SIG-M5 (cell line): ENCODE measurements at regions not wholly inside any gene's neighbourhood (a gene's known extent, or its start where the extent isn't known, plus 50 kb on each side); places are given as distances from the start of the nearest gene placed in this dataset.
"Not testable (repeated sequence)": the region's sequence is repeated elsewhere in the genome, so short reads cannot be mapped to it uniquely, and the experiment has no call there.

Experiments
- DNase-seq: peaks from one replicate; lab custom pipeline; 2025; lab: John Stamatoyannopoulos, UW

- DNase-seq = no peak
Observed at GRCh38 chr20:11686195-11686594, 231.5 kb upstream of the BTBD3 start.

- no peak for DNase-seq
Observed at GRCh38 chr20:11686820-11687543, 230.7 kb upstream of the BTBD3 start.

GRCh38 chr20:11687546-11688292 lies 230.0 kb upstream of the BTBD3 start:
- DNase-seq = no peak

GRCh38 chr20:11689262-11689661 lies 228.4 kb upstream of the BTBD3 start:
- DNase-seq = no peak

GRCh38 chr20:11691766-11692165 lies 225.9 kb upstream of the BTBD3 start:
- no peak for DNase-seq

GRCh38 chr20:11692567-11692966 lies 225.1 kb upstream of the BTBD3 start:
- no peak for DNase-seq

- DNase-seq = no peak
Observed at GRCh38 chr20:11694467-11694866, 223.2 kb upstream of the BTBD3 start.

GRCh38 chr20:11697055-11697454 lies 220.6 kb upstream of the BTBD3 start:
- no peak for DNase-seq

- DNase-seq = no peak
Observed at GRCh38 chr20:11697646-11698045, 220.0 kb upstream of the BTBD3 start.

GRCh38 chr20:11698124-11698523 lies 219.6 kb upstream of the BTBD3 start:
- DNase-seq = no peak

- no peak for DNase-seq
Observed at GRCh38 chr20:11700831-11701230, 216.9 kb upstream of the BTBD3 start.

GRCh38 chr20:11702721-11703518 lies 214.8 kb upstream of the BTBD3 start:
- no peak for DNase-seq

- DNase-seq = no peak
Observed at GRCh38 chr20:11705512-11705911, 212.2 kb upstream of the BTBD3 start.

- DNase-seq = not testable (repeated sequence)
Observed at GRCh38 chr20:11708223-11708622, 209.5 kb upstream of the BTBD3 start.

- DNase-seq = no peak
Observed at GRCh38 chr20:11711214-11711613, 206.5 kb upstream of the BTBD3 start.

- no peak for DNase-seq
Observed at GRCh38 chr20:11712639-11713160, 205.0 kb upstream of the BTBD3 start.

- DNase-seq = no peak
Observed at GRCh38 chr20:11714886-11715285, 202.8 kb upstream of the BTBD3 start.

- DNase-seq = no peak
Observed at GRCh38 chr20:11716239-11716944, 201.3 kb upstream of the BTBD3 start.

- DNase-seq = no peak
Observed at GRCh38 chr20:11716945-11717248, 200.8 kb upstream of the BTBD3 start.

- DNase-seq = no peak
Observed at GRCh38 chr20:11717562-11717961, 200.1 kb upstream of the BTBD3 start.

- DNase-seq = no peak
Observed at GRCh38 chr20:11718474-11719094, 199.1 kb upstream of the BTBD3 start.

GRCh38 chr20:11719153-11719552 lies 198.5 kb upstream of the BTBD3 start:
- no peak for DNase-seq
